ENCODE measurements at regions not wholly inside any gene's neighbourhood (a gene's known extent, or its start where the extent isn't known, plus 50 kb on each side); places are given as distances from the start of the nearest gene placed in this dataset.

DNA sequence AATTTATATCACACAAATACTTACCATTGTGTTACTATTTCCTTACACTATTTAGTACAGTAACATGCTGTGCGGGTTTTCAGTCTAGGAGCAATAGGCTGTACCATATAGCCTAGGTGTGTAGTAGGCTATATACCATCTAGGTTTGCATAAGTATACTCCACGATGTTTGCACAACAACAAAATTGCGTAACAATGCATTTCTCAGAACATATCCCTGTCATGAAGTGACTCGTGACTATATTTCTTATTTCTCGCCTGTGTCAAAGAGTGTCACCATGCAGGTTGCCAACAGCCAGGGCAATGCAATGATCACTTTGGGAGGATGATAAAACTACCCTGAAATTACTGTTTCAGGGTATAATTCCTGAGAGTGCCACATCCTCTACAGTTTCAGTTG, 65.6 kb upstream of the CD180 start:
- CTCF ChIA-PET = no interaction called here
- peaks cover 8% of the 10 kb centered on the region for H3K9me3 Mint-ChIP-seq
- no peaks in the 10 kb centered on the region for H3K4me1 Mint-ChIP-seq
- DNase-seq (ENCODE audit: low spot score) (no peak), ATAC-seq (no peak)
- POLR2A ChIA-PET = no interaction called here
- H3K4me3 Mint-ChIP-seq = no peak overlapping the region
- H3K27ac Mint-ChIP-seq = no peak overlapping the region
- no peaks in the 10 kb centered on the region for H3K36me3 Mint-ChIP-seq
- no peaks in the 10 kb centered on the region; the same call in 1 of the 2 replicates for H3K27me3 Mint-ChIP-seq (ENCODE audit: low read depth)
- TF ChIP-seq NFYB (CRISPR knock-in tag; conservative IDR thresholded peaks at IDR 0.05; ENCODE audit: low read depth) = no peak
- TF ChIP-seq ZNF219 (CRISPR knock-in tag; IDR thresholded peaks at IDR 0.05; ENCODE audit: borderline replicate concordance) = no peak
- TF ChIP-seq JUN (CRISPR knock-in tag; IDR thresholded peaks at IDR 0.05) = no peak
- TF ChIP-seq HMGXB4 (CRISPR knock-in tag; IDR thresholded peaks at IDR 0.05) = no peak
- no peak for TF ChIP-seq ATF1 (CRISPR knock-in tag; IDR thresholded peaks at IDR 0.05)
- TF ChIP-seq ZNF396 (CRISPR knock-in tag; IDR thresholded peaks at IDR 0.05; ENCODE audit: borderline replicate concordance) = no peak
- TF ChIP-seq CREB1 (CRISPR knock-in tag; IDR thresholded peaks at IDR 0.05) = no peak
- TF ChIP-seq EMX1 (CRISPR knock-in tag; IDR thresholded peaks at IDR 0.05) = no peak
- TF ChIP-seq, protein P1, sequence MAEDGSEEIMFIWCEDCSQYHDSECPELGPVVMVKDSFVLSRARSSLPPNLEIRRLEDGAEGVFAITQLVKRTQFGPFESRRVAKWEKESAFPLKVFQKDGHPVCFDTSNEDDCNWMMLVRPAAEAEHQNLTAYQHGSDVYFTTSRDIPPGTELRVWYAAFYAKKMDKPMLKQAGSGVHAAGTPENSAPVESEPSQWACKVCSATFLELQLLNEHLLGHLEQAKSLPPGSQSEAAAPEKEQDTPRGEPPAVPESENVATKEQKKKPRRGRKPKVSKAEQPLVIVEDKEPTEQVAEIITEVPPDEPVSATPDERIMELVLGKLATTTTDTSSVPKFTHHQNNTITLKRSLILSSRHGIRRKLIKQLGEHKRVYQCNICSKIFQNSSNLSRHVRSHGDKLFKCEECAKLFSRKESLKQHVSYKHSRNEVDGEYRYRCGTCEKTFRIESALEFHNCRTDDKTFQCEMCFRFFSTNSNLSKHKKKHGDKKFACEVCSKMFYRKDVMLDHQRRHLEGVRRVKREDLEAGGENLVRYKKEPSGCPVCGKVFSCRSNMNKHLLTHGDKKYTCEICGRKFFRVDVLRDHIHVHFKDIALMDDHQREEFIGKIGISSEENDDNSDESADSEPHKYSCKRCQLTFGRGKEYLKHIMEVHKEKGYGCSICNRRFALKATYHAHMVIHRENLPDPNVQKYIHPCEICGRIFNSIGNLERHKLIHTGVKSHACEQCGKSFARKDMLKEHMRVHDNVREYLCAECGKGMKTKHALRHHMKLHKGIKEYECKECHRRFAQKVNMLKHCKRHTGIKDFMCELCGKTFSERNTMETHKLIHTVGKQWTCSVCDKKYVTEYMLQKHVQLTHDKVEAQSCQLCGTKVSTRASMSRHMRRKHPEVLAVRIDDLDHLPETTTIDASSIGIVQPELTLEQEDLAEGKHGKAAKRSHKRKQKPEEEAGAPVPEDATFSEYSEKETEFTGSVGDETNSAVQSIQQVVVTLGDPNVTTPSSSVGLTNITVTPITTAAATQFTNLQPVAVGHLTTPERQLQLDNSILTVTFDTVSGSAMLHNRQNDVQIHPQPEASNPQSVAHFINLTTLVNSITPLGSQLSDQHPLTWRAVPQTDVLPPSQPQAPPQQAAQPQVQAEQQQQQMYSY (CRISPR knock-in tag; IDR thresholded peaks at IDR 0.05) = no peak

DNA sequence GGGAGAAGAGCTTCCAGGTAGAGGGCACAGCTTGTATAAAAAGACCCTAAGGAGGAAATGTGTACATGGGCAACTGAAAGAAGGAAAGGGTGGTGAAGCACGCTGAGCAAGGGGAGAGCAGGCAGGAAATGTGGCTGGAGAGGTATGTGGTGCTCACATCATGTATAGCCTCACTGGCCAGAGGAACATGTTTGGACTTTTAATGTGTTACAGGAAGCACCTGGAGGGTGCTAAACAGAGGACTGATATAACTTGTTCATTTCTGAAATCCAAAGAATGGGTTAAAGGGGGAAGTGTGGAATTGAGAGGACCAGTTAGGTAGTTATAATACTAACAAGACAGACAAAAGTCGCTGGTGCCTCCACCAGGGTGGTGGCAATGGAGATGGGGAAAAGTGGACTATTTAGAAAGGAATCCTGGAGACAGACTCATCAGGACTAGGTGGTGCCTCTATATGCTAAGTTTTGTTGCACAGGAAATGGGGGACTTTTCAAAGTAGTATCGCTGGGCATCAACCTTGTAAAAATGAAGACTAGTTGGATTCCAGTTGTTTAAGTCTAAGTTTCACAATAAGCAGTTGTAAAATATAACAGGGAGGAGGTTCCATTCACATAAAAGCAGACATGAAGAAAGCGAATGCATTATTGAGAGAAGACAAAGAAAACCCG, 63.1 kb upstream of the CD180 start:
- H3K27me3 Mint-ChIP-seq (ENCODE audit: low read depth) = no peaks in the 10 kb centered on the region
- no peaks in the 10 kb centered on the region for H3K9me3 Mint-ChIP-seq
- TF ChIP-seq ZNF232 (CRISPR knock-in tag; IDR thresholded peaks at IDR 0.05) (no peak), NR1H2 (CRISPR knock-in tag; IDR thresholded peaks at IDR 0.05) (no peak), ZSCAN18 (CRISPR knock-in tag; IDR thresholded peaks at IDR 0.05) (no peak), NR3C1 (CRISPR knock-in tag; conservative IDR thresholded peaks at IDR 0.05; ENCODE audit: low read depth) (no peak), ATF1 (CRISPR knock-in tag; IDR thresholded peaks at IDR 0.05) (no peak), MLX (CRISPR knock-in tag; IDR thresholded peaks at IDR 0.05) (no peak), FOXJ3 (CRISPR knock-in tag; IDR thresholded peaks at IDR 0.05; ENCODE audit: borderline replicate concordance) (no peak), ZNF219 (CRISPR knock-in tag; IDR thresholded peaks at IDR 0.05; ENCODE audit: borderline replicate concordance) (no peak), SMAD4 (CRISPR knock-in tag; IDR thresholded peaks at IDR 0.05) (no peak), ZNF416 (CRISPR knock-in tag; IDR thresholded peaks at IDR 0.05) (no peak), HMGXB4 (CRISPR knock-in tag; IDR thresholded peaks at IDR 0.05) (no peak), TP53 (CRISPR knock-in tag; IDR thresholded peaks at IDR 0.05) (no peak), ZMAT4 (CRISPR knock-in tag; IDR thresholded peaks at IDR 0.05) (no peak), HMGA2 (CRISPR knock-in tag; IDR thresholded peaks at IDR 0.05) (no peak), GRHL2 (CRISPR knock-in tag; IDR thresholded peaks at IDR 0.05; ENCODE audit: insufficient replicate concordance, severe bottlenecking) (no peak)
- TF ChIP-seq, protein P2, sequence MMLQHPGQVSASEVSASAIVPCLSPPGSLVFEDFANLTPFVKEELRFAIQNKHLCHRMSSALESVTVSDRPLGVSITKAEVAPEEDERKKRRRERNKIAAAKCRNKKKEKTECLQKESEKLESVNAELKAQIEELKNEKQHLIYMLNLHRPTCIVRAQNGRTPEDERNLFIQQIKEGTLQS (CRISPR knock-in tag; conservative IDR thresholded peaks at IDR 0.05) = no peak
- no peak overlapping the region for H3K27ac Mint-ChIP-seq
- no peaks in the 10 kb centered on the region for H3K36me3 Mint-ChIP-seq
- no peak for ATAC-seq
- H3K4me3 Mint-ChIP-seq = no peak overlapping the region
- ChIA-PET POLR2A (no interaction called here), CTCF (no interaction called here)
- H3K4me1 Mint-ChIP-seq = no peaks in the 10 kb centered on the region
- DNase-seq (ENCODE audit: low spot score) = no peak

Data from WTC11 (cell line).